Sigmoid colon (tissue), 6 donors: ENCODE measurements at regions not wholly inside any gene's neighbourhood (a gene's known extent, or its start where the extent isn't known, plus 50 kb on each side); places are given as distances from the start of the nearest gene placed in this dataset.
"Not testable (repeated sequence)": the region's sequence is repeated elsewhere in the genome, so short reads cannot be mapped to it uniquely, and the experiment has no call there.

ENCODE experiments used
- DNase-seq: peaks from one replicate; pipeline ENCODE4 v3.0.0-alpha.2; 2019
- H3K27ac ChIP-seq, 4 donors: fragments of 200-600 bp; sonication (generic); one replicate each; pipeline ENCODE4 v1.5.1; 2016 to 2019; ENCODE audit warnings: mild to moderate bottlenecking in 1 of 4
- H3K27me3 ChIP-seq, 3 donors: fragments of 200-600 bp; sonication (generic); one replicate each; pipeline ENCODE4 v1.5.1; 2019; ENCODE audit warnings: mild to moderate bottlenecking in 1 of 3
- H3K36me3 ChIP-seq, 4 donors: fragments of 200-600 bp; sonication (generic); one replicate each; pipeline ENCODE4 v1.5.1; 2016 to 2019
- H3K4me1 ChIP-seq, 4 donors: fragments of 200-600 bp; sonication (generic); one replicate each; pipeline ENCODE4 v1.5.1; 2017 to 2019
- H3K4me3 ChIP-seq, 4 donors: fragments of 200-600 bp; sonication (generic); one replicate each; pipeline ENCODE4 v1.5.1; 2017 to 2019; ENCODE audit warnings: mild to moderate bottlenecking in 2 of 4, moderate library complexity in 1 of 4
- H3K9me3 ChIP-seq, 4 donors: fragments of 200-600 bp in 3 of 4; sonication (generic) in 3 of 4; one replicate each; pipeline versions ENCODE4 v1.5.1 to v1.6.1; 2013 to 2019
- CTCF ChIP-seq, 4 experiments: fragments of 450-650 bp in 3 of 4; fragments of 200-600 bp in 1 of 4; IDR thresholded peaks; one replicate each; pipeline ENCODE4 v1.5.1; 2016 to 2019; ENCODE audit warnings: antibody characterized with exemption in 4 of 4, mild to moderate bottlenecking in 3 of 4, moderate library complexity in 2 of 4
- EP300 ChIP-seq, 4 donors: sonication (generic); formaldehyde crosslinking; IDR thresholded peaks; one replicate each; pipeline ENCODE4 v1.6.1; 2017; ENCODE audit warnings: antibody characterized with exemption in 4 of 4
- POLR2A ChIP-seq, 2 donors: fragments of 450-650 bp; IDR thresholded peaks; one replicate each; pipeline ENCODE4 v1.6.1; 2016; ENCODE audit warnings: antibody characterized with exemption in 2 of 2, mild to moderate bottlenecking in 2 of 2, moderate library complexity in 2 of 2
- POLR2AphosphoS5 ChIP-seq, 4 donors: sonication (generic); formaldehyde crosslinking; IDR thresholded peaks; one replicate each; pipeline ENCODE4 v1.6.1; 2017; ENCODE audit warnings: antibody characterized with exemption in 4 of 4
- WGBS, 2 donors: extraction: QIAGEN DNeasy Blood & Tissue Kit; methylation state at CpG; one replicate each; pipeline ENCODE4 v1.1.7; 2013; 5-methylcytosine and 5-hydroxymethylcytosine counted together
- intact Hi-C: fragments of 100-400 bp; cut with DNase I; formaldehyde crosslinking; loops from one replicate; pipeline ENCODE4 v1.15.1; 2023
- donor health status: healthy with polysubstance abuse.
- donor health status: healthy.

GRCh38 chr4:177987896-177988295 lies 545.7 kb upstream of the AGA start:
- TF ChIP-seq EP300 (IDR thresholded peaks at IDR 0.05) (no peak), CTCF (IDR thresholded peaks at IDR 0.05) (no peak), POLR2AphosphoS5 (IDR thresholded peaks at IDR 0.05) (no peak), POLR2A (IDR thresholded peaks at IDR 0.05) (no peak)
- Histone ChIP-seq H3K27ac (no peak overlapping the region), H3K4me1 (no peaks in the 10 kb centered on the region), H3K4me3 (no peak overlapping the region), H3K9me3 (no peaks in the 10 kb centered on the region), H3K36me3 (no peaks in the 10 kb centered on the region), H3K27me3 (no peaks in the 10 kb centered on the region)
- WGBS, 2 donors = 76 to 93% methylated on average over 1 of the region's 1 CpG
- intact Hi-C loops = no loop called here
- no peak for DNase-seq

GRCh38 chr4:177989503-177990201 lies 547.4 kb upstream of the AGA start:
- Histone ChIP-seq H3K27ac (no peak overlapping the region), H3K9me3 (no peaks in the 10 kb centered on the region)
- 61 to 68% methylated on average over 4 of the region's 4 CpGs for WGBS, 2 donors

GRCh38 chr4:178003098-178003657 lies 560.9 kb upstream of the AGA start:
- TF ChIP-seq POLR2A (IDR thresholded peaks at IDR 0.05) (no peak), EP300 (IDR thresholded peaks at IDR 0.05) (no peak), POLR2AphosphoS5 (IDR thresholded peaks at IDR 0.05) (no peak), CTCF (IDR thresholded peaks at IDR 0.05) (no peak)
- no peak for DNase-seq
- intact Hi-C loops = no loop called here
- H3K27me3 ChIP-seq = no peaks in the 10 kb centered on the region
- no peaks in the 10 kb centered on the region for H3K36me3 ChIP-seq
- no peak overlapping the region for H3K4me3 ChIP-seq
- 73 to 76% methylated on average over 5 of the region's 5 CpGs for whole genome bisulfite sequencing, 2 donors
- H3K4me1 ChIP-seq = no peaks in the 10 kb centered on the region
- H3K27ac ChIP-seq = no peak overlapping the region
- H3K9me3 ChIP-seq = no peaks in the 10 kb centered on the region

More at GRCh38 chr4:177989503-177990201, 547.4 kb upstream of the AGA start:
- Histone ChIP-seq H3K27me3 (no peaks in the 10 kb centered on the region), H3K4me1 (no peaks in the 10 kb centered on the region), H3K36me3 (no peaks in the 10 kb centered on the region), H3K4me3 (no peak overlapping the region)
- DNase-seq = no peak
- intact Hi-C loops = no loop called here
- TF ChIP-seq EP300 (IDR thresholded peaks at IDR 0.05) = no peak
- no peak for TF ChIP-seq POLR2A (IDR thresholded peaks at IDR 0.05)
- TF ChIP-seq POLR2AphosphoS5 (IDR thresholded peaks at IDR 0.05) = no peak
- TF ChIP-seq CTCF (IDR thresholded peaks at IDR 0.05) = no peak

GRCh38 chr4:178010596-178010995 lies 568.4 kb upstream of the AGA start:
- Histone ChIP-seq H3K9me3 (no peaks in the 10 kb centered on the region), H3K4me3 (no peak overlapping the region), H3K4me1 (no peaks in the 10 kb centered on the region), H3K27me3 (no peaks in the 10 kb centered on the region), H3K36me3 (no peaks in the 10 kb centered on the region), H3K27ac (no peak overlapping the region)
- 78 to 82% methylated on average over 3 of the region's 3 CpGs for WGBS, 2 donors
- no peak for DNase-seq
- TF ChIP-seq POLR2A (IDR thresholded peaks at IDR 0.05) (no peak), POLR2AphosphoS5 (IDR thresholded peaks at IDR 0.05) (no peak), CTCF (IDR thresholded peaks at IDR 0.05) (no peak), EP300 (IDR thresholded peaks at IDR 0.05) (no peak)
- intact Hi-C loops = no loop called here

- WGBS, 2 donors = 93 to 96% methylated on average over 26 of the region's 27 CpGs
- H3K27me3 ChIP-seq, DNase-seq, H3K36me3 ChIP-seq, H3K4me1 ChIP-seq, H3K27ac ChIP-seq, intact Hi-C loops, H3K4me3 ChIP-seq, H3K9me3 ChIP-seq: not testable (repeated sequence)
These were observed 572.8 kb upstream of the AGA start for GRCh38 chr4:178015046-178015445.
